Osteocyte (in vitro differentiated cells): ENCODE measurements at regions not wholly inside any gene's neighbourhood (a gene's known extent, or its start where the extent isn't known, plus 50 kb on each side); places are given as distances from the start of the nearest gene placed in this dataset.

Experiments used
- DNase-seq: peaks from one replicate; pipeline ENCODE4 v3.0.0; 2021; ENCODE audit warnings: mixed read lengths; ENCODE audit not compliant: unreplicated experiment; ENCODE audit errors: extremely low spot score
- H3K27ac Mint-ChIP-seq: one replicate; pipeline ENCODE4 v1.8.0; 2021; ENCODE audit warnings: mild to moderate bottlenecking, mixed read lengths; ENCODE audit not compliant: unreplicated experiment
- H3K27me3 Mint-ChIP-seq: one replicate; pipeline ENCODE4 v1.8.0; 2021; ENCODE audit warnings: mixed read lengths; ENCODE audit not compliant: unreplicated experiment
- H3K36me3 Mint-ChIP-seq: one replicate; pipeline ENCODE4 v1.8.0; 2021; ENCODE audit warnings: mixed read lengths; ENCODE audit not compliant: unreplicated experiment
- H3K4me1 Mint-ChIP-seq: one replicate; pipeline ENCODE4 v1.8.0; 2021; ENCODE audit warnings: mixed read lengths; ENCODE audit not compliant: unreplicated experiment
- H3K4me3 Mint-ChIP-seq: one replicate; pipeline ENCODE4 v1.8.0; 2021; ENCODE audit warnings: mild to moderate bottlenecking, moderate library complexity, mixed read lengths; ENCODE audit not compliant: unreplicated experiment
- H3K9me3 Mint-ChIP-seq: one replicate; pipeline ENCODE4 v1.8.0; 2021; ENCODE audit warnings: mixed read lengths; ENCODE audit not compliant: unreplicated experiment
- TF ChIP-seq, protein P1 (sequence below): fragments of 200-600 bp; sonication (generic); IDR thresholded peaks from 2 replicates; pipeline ENCODE4 v1.5.0; 2021; ENCODE audit warnings: antibody characterized with exemption, mild to moderate bottlenecking, moderate library complexity

DNA sequence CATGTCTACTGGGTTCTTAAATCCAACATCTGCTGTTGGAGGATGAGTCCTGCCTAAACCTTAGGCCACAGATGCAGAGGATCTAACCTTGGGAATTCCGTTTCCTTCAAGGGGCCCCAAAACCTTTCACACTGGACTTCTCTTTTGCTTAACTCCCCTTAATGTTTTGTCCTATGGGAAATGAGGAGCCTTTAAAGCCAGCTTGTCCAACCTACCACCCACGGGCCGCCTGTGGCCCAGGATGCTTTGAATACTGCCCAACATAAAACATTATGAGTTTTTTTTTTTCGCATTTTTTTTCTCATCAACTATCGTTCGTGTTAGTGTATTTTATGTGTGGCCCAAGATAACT, 157.2 kb upstream of the SLC1A4 start:
- DNase-seq = no peak
- Mint-ChIP-seq H3K9me3 (no peaks in the 10 kb centered on the region), H3K4me1 (peaks cover 20% of the 10 kb centered on the region), H3K36me3 (no peaks in the 10 kb centered on the region), H3K27me3 (no peaks in the 10 kb centered on the region), H3K4me3 (no peak overlapping the region), H3K27ac (peak overlapping the region; percentile 92)
- TF ChIP-seq, protein P1, sequence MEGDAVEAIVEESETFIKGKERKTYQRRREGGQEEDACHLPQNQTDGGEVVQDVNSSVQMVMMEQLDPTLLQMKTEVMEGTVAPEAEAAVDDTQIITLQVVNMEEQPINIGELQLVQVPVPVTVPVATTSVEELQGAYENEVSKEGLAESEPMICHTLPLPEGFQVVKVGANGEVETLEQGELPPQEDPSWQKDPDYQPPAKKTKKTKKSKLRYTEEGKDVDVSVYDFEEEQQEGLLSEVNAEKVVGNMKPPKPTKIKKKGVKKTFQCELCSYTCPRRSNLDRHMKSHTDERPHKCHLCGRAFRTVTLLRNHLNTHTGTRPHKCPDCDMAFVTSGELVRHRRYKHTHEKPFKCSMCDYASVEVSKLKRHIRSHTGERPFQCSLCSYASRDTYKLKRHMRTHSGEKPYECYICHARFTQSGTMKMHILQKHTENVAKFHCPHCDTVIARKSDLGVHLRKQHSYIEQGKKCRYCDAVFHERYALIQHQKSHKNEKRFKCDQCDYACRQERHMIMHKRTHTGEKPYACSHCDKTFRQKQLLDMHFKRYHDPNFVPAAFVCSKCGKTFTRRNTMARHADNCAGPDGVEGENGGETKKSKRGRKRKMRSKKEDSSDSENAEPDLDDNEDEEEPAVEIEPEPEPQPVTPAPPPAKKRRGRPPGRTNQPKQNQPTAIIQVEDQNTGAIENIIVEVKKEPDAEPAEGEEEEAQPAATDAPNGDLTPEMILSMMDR = no peak

DNA sequence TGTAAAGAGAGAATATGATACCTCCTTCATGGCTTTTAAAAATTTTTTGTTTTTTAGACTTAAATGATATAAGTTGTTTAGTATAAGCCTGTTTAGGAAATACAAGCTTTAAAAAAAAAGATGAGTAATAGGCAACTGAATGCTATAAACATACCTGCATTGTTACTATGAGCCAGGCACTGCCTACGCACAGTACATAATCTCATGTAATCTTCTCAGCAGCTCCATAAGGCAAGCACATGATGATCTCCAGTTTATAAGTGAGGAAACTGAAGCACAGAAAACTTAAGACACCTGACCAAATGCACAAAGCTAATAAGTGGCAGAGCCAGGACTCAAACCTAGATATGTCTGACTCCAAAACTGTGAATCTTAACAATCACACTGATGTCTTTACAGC, 156.3 kb upstream of the SLC1A4 start:
- Mint-ChIP-seq H3K27ac (no peak overlapping the region), H3K36me3 (no peaks in the 10 kb centered on the region), H3K4me1 (peaks cover 30% of the 10 kb centered on the region), H3K27me3 (no peaks in the 10 kb centered on the region), H3K9me3 (no peaks in the 10 kb centered on the region), H3K4me3 (no peak overlapping the region)
- DNase-seq = no peak
- TF ChIP-seq, protein P1 = no peak

DNA sequence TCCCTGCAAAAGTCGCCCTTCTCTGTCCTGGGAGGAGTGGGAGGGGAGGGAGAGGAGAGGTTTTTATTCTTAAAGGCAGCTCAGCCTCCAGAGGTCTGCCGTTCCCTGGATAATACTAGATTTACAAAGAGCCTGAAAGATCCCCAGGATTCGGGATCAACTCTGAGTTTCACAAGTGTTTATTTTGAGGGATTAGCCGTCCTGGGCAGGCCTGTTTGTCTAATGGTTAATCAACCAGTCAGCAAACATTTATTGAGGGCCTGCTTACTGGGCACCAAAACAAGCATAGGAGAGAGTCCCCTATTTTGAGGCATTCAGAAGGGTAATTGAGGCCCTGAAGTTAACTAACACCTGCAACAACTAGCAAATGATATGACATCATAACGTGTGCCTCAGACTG, 152.6 kb upstream of the SLC1A4 start:
- H3K9me3 Mint-ChIP-seq = no peaks in the 10 kb centered on the region
- H3K36me3 Mint-ChIP-seq = no peaks in the 10 kb centered on the region
- no peaks in the 10 kb centered on the region for H3K27me3 Mint-ChIP-seq
- DNase-seq = no peak
- no peak overlapping the region for H3K4me3 Mint-ChIP-seq
- TF ChIP-seq, protein P1 = no peak
- H3K27ac Mint-ChIP-seq = no peak overlapping the region
- peaks cover 37% of the 10 kb centered on the region for H3K4me1 Mint-ChIP-seq

DNA sequence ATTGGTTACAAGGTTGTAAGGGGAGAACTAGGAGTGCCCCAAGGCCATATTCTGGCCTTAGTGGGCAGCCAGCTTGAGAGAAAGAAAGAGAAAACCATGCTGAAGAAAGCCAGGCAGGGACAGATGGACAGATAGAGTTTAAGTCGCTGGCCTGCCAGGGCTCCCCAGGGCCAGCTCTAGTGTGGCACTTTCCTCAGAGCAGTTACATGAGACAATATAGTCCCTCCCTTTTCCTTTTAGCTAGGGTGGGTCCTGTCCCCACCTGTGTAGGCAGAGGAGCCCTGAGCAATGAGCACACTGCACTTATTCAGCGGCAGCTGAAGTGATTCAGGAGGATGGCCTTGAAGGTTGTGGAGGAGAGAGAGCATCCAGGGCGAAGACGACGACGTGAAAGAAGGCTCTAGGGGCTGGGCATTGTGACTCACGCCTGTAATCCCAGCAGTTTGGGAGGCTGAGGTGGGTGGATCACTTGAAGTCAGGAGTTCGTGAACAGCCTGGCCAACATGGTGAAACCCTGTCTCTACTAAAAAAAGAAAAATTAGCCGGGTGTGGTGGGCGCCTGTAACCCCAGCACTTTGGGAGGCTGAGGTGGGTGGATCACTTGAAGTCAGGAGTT, 152.0 kb upstream of the SLC1A4 start:
- Mint-ChIP-seq H3K9me3 (no peaks in the 10 kb centered on the region), H3K27me3 (no peaks in the 10 kb centered on the region), H3K4me3 (no peak overlapping the region), H3K27ac (peak overlapping the region; percentile 5), H3K4me1 (peaks cover 34% of the 10 kb centered on the region), H3K36me3 (no peaks in the 10 kb centered on the region)
- DNase-seq = no peak
- TF ChIP-seq, protein P1 = no peak

DNA sequence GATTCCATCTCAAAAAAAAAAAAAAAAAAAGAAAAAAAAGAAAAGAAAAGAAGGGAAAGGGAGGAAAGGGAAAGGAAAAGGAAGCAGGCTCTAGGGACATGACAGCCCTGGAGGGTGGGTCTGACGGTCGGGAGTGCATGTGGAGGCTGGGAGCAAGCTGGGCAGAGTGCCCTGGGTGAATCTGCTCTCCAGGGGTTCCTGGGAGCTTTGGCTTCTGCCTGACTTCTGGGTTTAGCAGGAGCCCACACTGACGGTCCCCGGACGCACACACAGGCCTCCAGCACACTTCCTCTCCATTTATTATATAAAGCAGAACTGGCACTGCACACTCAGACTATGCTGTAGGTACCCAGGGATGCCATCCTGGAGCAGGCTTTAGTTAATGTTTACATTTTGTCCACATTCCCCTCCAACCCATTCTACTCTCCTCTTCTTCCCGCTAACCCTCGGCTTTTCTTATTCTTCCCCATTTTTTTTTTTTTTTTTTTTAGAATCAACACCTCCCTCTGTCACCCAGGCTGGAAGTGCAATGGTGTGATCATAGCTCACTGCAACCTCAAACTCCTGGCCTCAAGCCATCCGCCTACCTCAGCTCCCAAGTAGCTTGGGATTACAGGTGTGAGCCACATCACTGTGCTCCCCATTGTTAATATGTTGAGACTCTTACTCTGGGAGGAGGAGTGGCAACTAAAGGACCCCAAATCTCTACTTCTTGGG, 151.1 kb upstream of the SLC1A4 start:
- peaks cover 34% of the 10 kb centered on the region for H3K4me1 Mint-ChIP-seq
- H3K36me3 Mint-ChIP-seq = no peaks in the 10 kb centered on the region
- no peaks in the 10 kb centered on the region for H3K9me3 Mint-ChIP-seq
- DNase-seq = no peak
- H3K27me3 Mint-ChIP-seq = no peaks in the 10 kb centered on the region
- H3K27ac Mint-ChIP-seq = peak overlapping the region; percentile 38
- TF ChIP-seq, protein P1 = no peak
- no peak overlapping the region for H3K4me3 Mint-ChIP-seq
